GM19035 (cell line): ENCODE measurements at regions not wholly inside any gene's neighbourhood (a gene's known extent, or its start where the extent isn't known, plus 50 kb on each side); places are given as distances from the start of the nearest gene placed in this dataset.
"Not testable (repeated sequence)": the region's sequence is repeated elsewhere in the genome, so short reads cannot be mapped to it uniquely, and the experiment has no call there.

ENCODE experiments used
- ATAC-seq: cut with Tn5 transposase; IDR thresholded peaks from one replicate; pipeline ENCODE4 v1.9.1; 2021; ENCODE audit not compliant: unreplicated experiment

GRCh38 chr6:134416418-134417154, 98.7 kb upstream of the SGK1 start:
- no peak for ATAC-seq

- ATAC-seq: no peak
Observed at GRCh38 chr6:134415656-134416055, 97.7 kb upstream of the SGK1 start.

- no peak for ATAC-seq
Observed at GRCh38 chr6:134415194-134415593, 97.3 kb upstream of the SGK1 start.

GRCh38 chr6:134414793-134415192, 96.9 kb upstream of the SGK1 start:
- ATAC-seq: no peak

GRCh38 chr6:134413241-134413643, 95.3 kb upstream of the SGK1 start:
- no peak for ATAC-seq

- ATAC-seq: no peak
Observed at GRCh38 chr6:134410541-134410940, 92.6 kb upstream of the SGK1 start.

- no peak for ATAC-seq
Observed at GRCh38 chr6:134407791-134408190, 89.9 kb upstream of the SGK1 start.

- ATAC-seq: no peak
Observed at GRCh38 chr6:134406311-134406710, 88.4 kb upstream of the SGK1 start.

- no peak for ATAC-seq
Observed at GRCh38 chr6:134405386-134406087, 87.6 kb upstream of the SGK1 start.

GRCh38 chr6:134403312-134403711, 85.4 kb upstream of the SGK1 start:
- not testable (repeated sequence) for ATAC-seq

GRCh38 chr6:134402372-134402984, 84.6 kb upstream of the SGK1 start:
- ATAC-seq: no peak

- no peak for ATAC-seq
Observed at GRCh38 chr6:134400941-134401340, 83.0 kb upstream of the SGK1 start.

GRCh38 chr6:134398453-134398852, 80.5 kb upstream of the SGK1 start:
- no peak for ATAC-seq

GRCh38 chr6:134397676-134398075, 79.8 kb upstream of the SGK1 start:
- ATAC-seq: no peak

- no peak for ATAC-seq
Observed at GRCh38 chr6:134394905-134395304, 77.0 kb upstream of the SGK1 start.

GRCh38 chr6:134394208-134394607, 76.3 kb upstream of the SGK1 start:
- no peak for ATAC-seq

GRCh38 chr6:134391205-134391604, 73.3 kb upstream of the SGK1 start:
- no peak for ATAC-seq

GRCh38 chr6:134389658-134390057, 71.7 kb upstream of the SGK1 start:
- ATAC-seq: no peak

- no peak for ATAC-seq
Observed at GRCh38 chr6:134389129-134389528, 71.2 kb upstream of the SGK1 start.

GRCh38 chr6:134386482-134386881, 68.6 kb upstream of the SGK1 start:
- ATAC-seq: not testable (repeated sequence)

- no peak for ATAC-seq
Observed at GRCh38 chr6:134381959-134382358, 64.0 kb upstream of the SGK1 start.

- no peak for ATAC-seq
Observed at GRCh38 chr6:134379599-134379998, 61.7 kb upstream of the SGK1 start.
